ENCODE measurements at regions not wholly inside any gene's neighbourhood (a gene's known extent, or its start where the extent isn't known, plus 50 kb on each side); places are given as distances from the start of the nearest gene placed in this dataset.

DNA sequence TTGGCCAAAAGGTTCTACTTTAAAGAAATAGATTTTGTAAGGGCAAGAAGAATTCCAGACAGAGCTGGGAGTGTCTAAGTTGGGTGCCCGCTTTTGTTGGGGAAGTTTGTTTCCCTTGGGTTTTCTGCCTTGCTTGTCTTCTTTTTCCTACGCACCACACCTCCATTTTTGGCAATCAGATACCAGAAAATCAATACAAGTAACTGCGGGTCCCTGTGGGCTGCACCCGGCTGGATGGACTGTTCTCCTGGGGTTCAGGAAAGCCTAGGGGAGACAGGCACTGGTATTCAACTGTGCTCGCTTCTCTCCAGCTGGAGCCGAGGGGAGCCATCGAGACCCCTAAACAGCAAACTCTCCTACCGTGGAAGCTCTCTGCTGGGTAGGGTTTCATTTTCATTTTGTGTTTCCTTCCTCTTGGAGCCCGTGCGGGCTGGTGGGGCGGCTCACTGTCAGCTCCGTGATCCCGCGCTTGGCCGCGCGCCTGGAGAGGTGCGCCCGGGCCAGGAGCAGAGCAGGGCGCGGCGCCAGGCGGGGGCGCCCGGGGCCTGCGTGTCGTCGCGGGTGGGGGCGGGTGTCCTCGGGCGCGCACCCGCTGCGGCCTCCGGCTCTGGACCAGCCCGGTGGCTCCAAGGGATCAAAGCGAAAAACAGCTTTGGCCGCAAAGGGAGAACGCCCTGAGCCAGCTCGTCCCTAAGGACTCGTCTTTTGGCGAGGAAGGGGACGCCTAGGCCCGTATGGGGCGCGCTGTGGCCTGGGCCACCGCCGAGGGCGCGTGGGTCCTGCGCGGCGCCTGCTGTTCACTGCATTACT is 347.2 kb downstream of the ZNF536 start:
- peak in 1 of 3 donors; percentile 43 for DNase-seq (ENCODE audit: low read depth in 3 of 3, low spot score in 2 of 3)

DNA sequence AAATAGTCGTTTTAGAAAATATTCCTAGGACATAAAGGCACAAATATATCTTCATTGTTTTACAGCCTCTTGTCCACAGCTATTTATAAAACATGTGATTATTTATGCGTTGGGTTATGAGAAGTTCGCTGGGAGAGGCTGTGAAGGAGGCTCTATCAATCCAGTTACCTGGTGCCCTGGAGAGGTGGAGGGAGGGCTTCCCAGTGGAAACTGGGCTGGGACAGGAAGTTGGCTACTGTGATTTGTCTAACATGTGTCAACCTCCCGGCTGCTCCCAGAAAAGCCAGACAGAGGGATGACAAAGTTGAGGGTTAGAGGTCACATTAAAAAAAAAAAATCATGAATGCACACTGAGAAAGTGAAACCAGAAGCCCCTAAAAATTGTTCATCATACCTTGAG is 346.5 kb downstream of the ZNF536 start:
- DNase-seq (ENCODE audit: low read depth in 3 of 3, low spot score in 2 of 3), result peak in 1 of 3 donors; percentile 29

DNA sequence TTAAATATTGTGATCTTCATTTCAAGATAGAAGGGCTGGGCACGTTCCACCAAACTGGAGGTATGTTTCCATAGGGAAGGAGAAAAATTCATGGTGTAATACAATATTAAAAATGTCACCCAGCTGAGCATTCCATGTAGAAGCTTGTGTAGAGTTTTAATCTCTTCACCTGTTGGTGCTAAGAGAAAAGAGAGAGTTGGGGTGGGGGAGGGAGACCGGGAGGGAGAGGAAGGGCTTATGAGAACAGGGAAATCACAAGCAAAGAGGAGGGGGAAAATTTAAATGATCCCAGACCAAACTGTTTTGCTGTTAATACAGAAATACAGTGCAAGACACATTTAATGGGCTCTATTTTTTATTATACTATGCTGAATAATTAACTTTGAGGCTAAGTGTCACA is 345.8 kb downstream of the ZNF536 start:
- DNase-seq (ENCODE audit: low read depth in 3 of 3, low spot score in 2 of 3), result no peak

DNA sequence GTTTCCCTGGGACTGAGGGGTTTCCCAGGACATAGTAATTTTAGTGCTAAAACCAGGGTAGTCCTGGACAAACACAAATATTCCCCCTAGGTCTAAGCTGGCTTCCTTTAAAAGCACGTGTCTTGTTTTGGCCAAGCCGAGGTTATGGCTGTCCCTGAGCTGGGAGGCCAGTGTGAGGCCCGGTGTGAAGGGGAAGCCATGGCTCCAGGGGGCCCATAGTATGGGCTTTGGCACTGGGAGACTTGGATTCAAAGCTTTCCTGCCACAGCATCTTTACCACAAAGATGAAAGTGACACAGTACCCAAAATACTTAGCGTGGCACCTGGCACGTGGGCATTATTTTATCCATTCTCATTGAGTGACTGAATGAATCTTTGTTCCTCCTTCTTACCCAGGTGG is 345.2 kb downstream of the ZNF536 start:
- no peak for DNase-seq (ENCODE audit: low read depth in 3 of 3, low spot score in 2 of 3)

DNA sequence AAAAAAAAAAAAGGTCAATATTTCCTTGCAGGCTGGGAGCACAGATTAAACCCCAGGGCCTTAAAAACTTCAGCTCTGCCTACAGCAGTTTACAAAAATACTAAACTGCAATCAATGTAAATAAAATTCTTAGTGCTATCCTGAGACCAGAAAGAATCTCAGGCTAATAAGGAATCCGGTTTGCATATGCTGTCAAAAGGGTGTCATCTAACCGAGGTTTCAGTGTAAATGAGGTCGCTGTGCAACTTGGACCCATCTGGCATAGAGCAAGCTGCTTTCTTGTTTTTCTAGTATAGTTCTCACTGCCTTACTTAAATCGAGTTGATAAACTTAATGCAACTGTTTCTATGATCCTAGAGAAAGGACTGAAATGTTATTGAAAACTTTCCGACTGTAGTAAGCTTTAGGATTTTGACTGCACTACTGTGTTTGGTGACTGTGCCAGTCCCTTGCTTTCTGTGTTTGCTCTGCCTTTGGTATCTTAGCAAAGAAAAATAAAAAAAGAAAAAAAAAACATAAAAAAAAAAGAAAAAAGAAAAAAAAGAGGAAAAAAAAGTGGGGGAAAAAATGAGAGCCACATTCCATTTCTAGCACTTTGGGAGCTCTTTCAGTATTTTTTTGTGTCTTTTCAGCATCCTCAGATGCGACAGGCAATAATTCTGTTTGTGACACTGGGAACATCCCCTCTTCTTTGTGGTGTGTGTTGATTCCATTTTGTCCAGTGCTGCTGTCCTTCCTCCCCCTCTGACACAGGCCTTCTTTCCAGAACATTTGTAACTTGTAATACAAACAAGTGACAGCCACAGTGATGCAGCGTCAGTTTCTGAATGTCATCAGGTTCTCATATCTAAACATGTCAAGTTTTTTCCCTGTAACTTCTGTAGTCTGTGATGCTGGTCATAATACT is 340.5 kb downstream of the ZNF536 start:
- no peak for DNase-seq (ENCODE audit: low read depth in 3 of 3, low spot score in 2 of 3)

DNA sequence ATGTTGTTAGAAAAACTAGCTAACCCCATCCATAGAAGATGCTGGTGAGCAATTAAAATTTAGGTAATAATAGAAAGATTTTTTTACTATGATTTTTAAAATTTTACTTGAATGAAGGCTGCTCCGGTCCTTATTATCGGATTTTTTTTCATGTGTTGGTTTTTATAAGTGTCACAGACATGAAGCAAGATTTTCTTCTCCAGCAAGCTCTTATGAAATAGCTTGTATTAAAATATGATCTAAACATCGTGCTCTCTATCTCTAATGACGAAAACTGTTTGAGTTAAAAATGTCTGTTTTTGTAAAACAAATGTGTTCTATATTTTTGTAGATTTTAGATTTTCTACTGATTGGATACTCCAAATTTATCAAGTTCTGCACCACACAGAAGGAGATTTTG is 339.6 kb downstream of the ZNF536 start:
- DNase-seq (ENCODE audit: low read depth in 3 of 3, low spot score in 2 of 3), result no peak

DNA sequence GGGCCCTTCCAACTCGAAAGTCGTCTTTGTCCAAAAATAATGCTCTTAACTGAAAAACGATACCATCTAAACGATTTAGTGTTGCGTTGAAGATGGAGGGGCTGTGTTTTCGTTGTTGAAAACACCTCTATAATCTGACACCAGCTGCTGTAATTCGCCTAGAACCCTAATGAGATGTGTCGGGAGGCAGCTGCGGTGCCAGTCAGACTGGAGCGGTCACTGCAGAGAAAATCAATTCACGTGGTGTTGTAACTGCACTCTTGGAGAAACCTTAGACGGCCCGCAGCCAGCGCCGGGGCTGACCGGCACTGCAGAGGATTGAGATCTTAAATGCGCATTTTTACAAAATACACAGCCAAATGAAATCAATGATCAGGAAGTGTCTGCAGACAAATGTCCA is 339.1 kb downstream of the ZNF536 start:
- DNase-seq (ENCODE audit: low read depth in 3 of 3, low spot score in 2 of 3), result no peak

DNA sequence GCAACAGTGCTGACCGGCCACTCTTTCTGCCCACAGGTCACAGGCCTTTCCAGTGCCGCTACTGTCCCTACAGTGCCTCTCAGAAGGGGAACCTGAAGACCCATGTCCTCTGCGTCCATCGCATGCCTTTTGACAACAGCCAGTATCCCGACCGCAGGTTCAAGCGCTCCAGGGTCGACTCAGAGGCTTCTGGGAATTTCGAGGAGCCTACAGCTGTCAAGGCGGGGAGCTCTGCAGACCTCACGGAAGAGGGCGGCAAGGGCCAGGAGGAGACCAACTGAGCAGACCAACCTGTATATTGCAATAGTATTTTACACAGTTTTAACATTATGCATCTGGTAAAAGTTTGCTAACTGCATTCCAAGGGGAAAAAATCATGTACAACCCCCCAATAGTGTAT is 338.5 kb downstream of the ZNF536 start:
- DNase-seq (ENCODE audit: low read depth in 3 of 3, low spot score in 2 of 3), result no peak

DNA sequence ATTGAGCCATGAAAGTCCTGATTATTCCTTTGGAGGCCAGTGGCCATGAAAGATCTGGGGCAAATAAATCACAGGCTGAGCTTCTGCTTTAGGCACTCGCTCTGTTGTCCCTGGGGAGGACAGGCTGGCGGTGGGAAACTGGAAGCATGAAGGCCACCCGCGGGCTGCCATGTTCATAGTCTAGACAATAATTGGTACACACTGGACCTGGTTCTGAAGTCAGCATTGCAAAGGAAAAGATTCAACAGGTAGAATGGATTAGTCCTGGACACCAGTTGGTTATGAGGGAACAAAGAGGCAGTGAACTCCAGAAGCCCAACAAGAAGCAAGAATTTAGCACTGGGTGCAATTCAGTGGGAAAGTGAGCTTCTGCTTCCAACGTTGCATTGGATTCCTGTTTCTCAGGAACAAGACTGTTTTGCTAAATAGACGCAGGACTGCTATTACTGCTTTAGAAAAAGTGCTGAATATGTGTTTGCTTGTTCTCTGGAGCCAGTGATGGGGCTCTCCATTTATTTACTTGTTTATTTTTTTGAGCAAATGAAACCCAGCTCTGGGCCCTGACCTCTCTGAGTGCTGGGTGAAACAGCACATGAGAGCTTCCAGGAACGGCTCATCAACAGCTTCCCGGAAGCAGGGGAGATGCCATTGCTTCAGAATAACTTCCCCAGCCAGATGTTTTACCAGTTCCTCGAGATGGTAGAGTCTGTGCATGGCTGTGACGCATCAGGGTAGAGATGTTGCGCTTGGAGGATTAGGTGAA is 336.4 kb downstream of the ZNF536 start:
- DNase-seq (ENCODE audit: low read depth in 3 of 3, low spot score in 2 of 3), result no peak

DNA sequence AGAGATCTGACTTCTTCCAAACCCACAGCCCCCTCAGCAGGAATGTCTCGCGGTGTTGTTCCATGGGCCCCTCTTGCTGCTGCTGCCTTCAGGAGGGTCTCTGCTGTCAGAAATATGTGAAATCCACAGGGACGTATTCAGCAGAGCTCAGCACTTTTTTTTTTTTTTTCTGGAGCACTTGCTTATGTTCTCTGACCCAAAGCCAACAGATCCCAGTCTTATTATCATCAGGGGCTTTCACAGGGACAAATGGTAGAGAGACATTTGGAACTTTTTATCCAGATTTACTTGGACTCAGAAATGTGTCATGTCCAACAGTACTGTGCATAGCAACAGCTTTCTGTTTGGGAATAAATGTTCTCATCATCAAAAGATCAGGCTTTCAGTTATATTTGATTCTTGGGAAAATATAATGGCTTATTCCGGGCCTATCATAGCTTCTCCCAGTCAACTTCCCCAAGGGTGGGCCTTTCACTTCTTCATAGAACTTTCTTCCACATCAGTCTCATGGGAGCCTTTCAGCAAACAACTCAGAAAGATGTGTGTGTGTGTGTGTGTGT is 332.7 kb downstream of the ZNF536 start:
- no peak for DNase-seq (ENCODE audit: low read depth in 3 of 3, low spot score in 2 of 3)

DNA sequence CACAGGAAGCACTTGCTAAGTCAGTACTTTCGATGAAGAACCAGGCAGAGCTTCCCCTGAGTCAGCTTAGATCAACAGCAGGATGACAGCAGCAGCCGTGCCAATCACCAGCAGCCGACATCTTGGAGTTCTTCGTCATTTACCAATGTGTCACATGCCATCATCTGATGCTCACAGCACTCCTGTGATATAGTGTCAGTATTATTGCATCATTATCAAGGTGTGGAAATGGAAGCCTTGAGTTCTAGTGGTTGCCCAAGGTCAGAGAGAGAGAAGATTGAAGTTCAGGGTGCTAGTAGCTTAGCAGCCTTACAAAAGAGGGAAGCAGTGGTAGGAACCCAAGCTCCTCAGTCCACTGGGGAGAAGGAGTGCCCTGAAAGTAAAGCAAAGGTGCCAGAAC is 331.5 kb downstream of the ZNF536 start:
- no peak for DNase-seq (ENCODE audit: low read depth in 3 of 3, low spot score in 2 of 3)

DNA sequence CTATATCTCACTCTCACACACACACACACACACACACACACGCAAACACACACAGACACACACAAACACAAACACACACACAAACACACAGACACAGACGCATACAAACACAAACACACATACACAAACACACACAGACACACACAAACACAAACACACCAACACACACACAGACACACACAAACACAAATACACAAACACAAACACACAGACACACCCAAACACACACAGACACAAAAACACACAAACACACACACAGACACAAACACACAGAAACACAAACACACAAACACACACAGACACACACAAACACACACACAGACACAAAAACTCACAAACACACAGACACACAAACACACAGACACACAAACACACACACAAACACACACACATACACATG is 329.0 kb downstream of the ZNF536 start:
- no peak for DNase-seq (ENCODE audit: low read depth in 3 of 3, low spot score in 2 of 3)

DNA sequence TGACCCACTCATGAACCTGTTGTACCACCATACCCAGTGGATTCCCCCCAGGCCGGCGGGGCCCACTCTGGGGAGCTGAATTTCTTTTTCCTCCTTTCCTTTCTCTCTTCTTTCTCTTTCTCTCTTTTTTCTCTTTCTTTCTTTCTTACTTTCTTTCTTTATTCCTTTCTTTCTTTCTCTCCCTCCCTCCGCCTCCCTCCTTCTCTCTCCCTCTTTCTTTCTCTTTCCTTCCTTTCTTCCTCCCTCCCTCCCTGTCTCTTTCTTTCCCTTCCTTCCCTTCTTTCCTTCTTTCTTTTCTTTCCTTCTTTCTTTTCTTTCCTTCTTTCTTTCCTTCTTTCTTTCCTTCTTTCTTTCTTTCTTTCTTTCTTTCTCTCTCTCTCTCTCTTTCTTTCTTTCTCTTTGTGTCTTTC is 327.7 kb downstream of the ZNF536 start:
- no peak for DNase-seq (ENCODE audit: low read depth in 3 of 3, low spot score in 2 of 3)

DNA sequence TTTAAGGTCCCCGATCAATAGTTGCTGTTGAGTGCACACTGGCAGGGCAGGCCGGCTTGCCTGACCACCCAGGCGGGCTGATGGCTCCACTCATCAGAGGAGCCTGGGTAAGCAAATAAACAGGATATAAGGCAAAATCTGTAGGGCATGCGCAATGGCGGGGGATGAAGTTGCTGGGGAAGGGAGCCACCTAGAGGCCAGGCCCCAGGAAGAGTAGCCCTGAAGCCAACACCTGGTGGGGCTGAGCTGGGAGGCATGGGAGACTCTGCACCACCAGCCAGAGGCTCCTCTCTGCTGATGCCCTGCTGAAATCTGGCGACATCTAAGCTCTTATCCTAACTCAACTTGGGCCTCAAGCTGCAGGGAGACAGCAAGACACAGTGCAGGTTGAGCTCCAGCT is 324.3 kb downstream of the ZNF536 start:
- no peak for DNase-seq (ENCODE audit: low read depth in 3 of 3, low spot score in 2 of 3)

DNA sequence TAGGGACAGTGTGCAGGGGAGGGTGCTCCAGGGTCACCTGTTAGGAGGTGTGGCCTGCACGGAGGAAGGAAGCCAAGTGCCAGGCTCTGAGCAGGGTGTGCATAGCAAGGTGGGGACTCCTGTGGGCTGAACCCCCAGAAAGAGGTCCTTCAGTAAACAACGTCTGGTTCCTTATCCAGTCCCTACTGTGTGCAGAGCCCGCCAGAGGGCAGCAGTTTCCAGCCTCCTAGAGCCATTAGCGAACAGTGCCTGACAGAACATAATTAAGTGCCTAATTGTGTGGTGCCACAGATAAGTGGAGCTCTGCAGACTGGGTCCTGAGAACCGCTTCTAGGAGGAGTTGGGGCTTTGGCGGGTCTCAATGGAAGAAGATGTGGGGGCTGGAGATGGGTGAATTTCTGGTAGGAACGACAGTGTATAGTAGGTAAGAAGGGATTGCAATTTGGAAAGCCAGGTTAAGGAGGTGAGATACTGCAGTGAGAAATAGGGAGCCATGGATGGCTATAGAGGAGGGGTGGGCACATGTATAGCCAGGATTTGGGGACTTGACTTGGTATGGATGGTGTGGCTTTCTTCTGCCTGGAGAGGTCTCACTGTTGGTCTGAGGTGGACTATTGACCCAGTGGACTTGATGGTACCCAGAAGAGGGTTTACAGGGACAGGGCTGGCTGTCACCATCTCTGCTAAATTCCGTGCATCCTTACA is 323.1 kb downstream of the ZNF536 start:
- DNase-seq (ENCODE audit: low read depth in 3 of 3, low spot score in 2 of 3), result no peak

DNA sequence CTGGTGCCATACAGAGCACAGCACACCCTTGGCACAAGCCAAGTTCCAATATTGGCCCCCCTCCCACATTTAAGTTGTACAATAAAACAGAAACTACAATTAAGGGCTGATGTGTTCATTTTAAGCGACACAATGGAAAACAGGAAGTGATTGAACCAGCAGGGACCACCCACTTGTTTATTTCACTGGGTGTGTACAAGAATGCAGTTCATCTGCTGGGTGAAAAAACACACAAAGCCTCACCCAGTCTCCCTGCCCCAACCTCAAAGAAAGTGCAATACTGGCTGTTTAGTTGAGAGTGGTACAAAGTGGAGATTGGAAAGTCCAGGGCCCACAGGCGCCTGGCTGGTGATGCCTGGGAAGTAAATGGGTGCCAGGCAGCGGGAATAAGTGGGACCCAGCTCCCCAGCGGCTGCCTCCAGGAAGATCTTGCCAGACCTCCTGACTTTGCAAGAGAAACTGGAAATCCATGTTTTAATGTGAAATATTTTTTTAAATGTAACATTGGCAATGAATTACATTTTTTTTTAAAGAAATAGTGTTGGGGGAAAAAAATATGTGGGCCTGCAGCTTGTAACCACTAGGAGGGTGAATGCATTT is 322.1 kb downstream of the ZNF536 start:
- no peak for DNase-seq (ENCODE audit: low read depth in 3 of 3, low spot score in 2 of 3)

DNA sequence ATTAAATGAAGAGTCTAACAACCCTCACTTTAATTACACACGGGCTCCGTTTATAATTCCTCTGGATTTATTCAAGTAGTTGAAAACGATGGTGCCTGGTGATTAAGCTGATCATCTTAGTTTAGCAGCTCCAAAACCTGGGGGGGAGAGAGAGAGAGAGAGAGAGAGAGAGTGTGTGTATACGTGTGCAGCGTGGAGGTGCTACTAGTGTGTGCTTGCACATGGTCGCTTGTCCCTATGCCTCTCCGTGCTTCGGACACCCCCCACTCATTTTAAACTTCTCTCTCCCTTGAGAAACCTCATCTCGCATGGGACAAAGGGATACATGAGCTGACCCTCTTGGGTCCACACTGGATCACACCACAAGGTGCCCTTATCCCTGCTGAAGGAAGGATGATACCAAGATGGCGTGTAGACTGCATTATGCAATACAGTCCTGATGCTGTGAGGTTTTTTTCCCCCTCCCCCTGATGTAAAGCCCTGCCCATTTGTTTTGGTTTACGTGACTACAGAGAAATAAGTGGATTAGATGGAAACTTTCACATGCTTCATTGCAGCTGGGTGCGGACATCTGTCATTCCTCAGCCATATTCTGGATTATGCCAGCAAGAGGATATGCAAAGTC is 320.8 kb downstream of the ZNF536 start:
- no peak for DNase-seq (ENCODE audit: low read depth in 3 of 3, low spot score in 2 of 3)

DNA sequence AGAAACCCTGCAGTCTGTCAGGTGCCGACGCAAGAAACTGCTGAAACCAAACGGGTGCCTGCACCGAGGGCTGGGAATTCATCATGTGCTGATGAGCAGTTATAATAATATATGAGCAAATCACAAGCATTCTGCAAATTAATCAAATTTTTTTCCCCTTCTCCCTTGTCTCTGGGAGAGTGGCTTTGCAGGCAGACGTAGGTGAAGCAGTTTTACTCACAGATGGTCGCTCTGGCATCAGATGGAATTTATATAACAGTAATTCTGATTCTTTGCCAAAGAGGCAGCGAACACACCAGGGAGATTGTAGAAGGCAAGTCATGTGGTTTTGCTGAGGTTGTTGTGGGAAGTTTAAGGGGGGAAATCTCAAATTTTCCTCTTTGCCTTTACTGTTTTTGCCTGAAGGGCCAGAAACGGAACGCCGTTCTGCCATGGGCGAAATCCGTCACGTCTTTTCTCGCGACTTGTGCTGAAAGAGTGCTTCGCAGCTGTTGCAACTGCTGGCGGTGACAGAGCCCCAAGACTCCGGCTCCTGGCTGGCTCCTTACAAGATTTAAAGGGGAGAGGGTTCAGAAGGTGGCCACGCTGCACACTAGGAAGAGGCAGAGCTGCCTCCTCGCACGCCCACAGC is 320.1 kb downstream of the ZNF536 start:
- no peak for DNase-seq (ENCODE audit: low read depth in 3 of 3, low spot score in 2 of 3)

DNA sequence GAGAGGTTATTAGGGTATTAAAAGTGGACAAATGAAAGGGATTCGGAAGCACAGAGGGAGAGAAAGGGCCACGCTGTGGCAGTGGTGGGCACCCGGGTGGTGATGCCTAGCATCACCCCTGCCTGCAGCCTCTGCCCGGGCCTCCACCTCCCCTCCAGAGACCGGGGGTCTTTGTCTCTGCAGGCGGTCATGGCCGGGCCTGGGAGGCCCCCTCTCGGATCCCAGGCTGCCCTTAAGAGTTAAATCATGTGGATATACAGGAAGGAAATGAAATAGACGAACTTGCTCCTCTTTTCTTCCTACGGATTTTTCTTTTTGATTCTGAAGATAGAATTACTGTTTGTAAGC is 319.6 kb downstream of the ZNF536 start:
- DNase-seq (ENCODE audit: low read depth in 3 of 3, low spot score in 2 of 3), result no peak
